Effector CD4-positive, alpha-beta T cell (primary cell): ENCODE measurements at regions not wholly inside any gene's neighbourhood (a gene's known extent, or its start where the extent isn't known, plus 50 kb on each side); places are given as distances from the start of the nearest gene placed in this dataset.

Source experiments
- DNase-seq: peaks from one replicate; pipeline ENCODE4 v3.0.0-alpha.2; 2020

DNA sequence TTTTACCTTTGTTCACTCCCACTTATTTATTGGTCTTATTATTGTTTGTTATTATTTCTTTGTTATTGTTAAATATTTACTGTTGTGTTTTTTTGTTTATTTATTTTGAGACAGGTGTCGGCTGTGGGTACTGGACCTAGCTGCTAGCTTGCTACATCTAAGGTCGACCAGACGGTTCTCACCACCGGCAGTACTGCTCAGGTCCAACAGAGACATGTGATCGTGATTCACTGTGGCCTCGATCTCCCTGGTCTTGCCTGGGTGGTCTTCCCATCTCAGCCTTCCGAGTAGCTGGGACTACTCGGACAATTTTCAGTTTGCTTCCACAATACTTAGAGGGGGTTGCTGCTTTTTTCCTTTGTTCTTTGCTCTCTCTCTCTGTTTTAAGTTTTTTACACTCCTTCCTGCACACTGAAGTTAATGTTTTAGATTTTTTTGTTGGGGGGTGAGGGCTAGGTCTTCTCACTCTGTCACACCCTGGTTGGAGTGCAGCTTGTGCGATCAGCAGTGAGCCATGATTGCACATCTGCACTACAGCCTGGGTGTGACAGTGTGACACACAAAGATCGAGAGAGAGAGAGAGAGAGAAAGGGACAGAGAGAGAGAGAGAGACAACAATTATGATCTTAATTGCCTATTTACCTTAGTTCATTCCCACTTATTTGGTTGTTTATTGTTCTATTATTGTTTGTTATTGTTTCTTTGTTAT lies 1432.4 kb downstream of the UQCRFS1 start:
- no peak for DNase-seq

DNA sequence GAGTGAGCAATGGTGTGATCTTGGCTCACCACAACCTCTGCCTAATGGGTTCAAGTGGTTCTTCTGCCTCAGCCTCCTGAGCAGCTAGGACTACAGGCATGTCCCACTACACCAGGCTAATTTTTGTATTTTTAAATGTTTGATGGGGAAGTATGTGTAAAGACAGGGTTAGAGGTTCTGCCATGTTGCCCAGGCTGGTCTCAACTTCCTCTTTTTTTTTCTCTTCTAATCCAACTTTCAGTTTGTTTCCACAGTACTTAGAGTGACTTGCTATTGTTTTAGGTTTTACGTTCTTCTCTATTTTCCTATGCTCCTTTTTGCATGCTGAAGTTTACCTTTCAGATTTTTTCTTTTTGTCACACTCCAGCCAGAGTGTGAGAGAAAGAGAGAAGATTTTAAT lies 1433.0 kb downstream of the UQCRFS1 start:
- no peak for DNase-seq

DNA sequence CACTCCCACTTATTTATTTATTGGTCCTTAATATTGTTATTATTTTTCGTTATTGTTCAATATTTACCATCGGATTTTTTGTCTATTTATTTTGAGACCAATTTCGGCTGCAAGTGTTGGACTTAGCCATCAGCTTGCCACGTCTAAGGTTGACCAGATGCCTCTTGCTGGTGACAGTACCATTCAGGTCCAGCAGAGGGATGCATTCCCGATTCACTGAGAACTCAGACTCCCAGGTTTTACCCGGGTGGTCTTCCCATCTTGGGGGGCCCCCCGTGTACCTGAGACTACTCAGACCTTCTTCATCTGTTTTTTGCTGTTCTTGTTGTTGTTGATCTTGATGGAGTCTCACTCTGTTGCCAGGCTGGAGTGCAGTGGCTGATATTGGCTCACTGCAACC lies 1435.2 kb downstream of the UQCRFS1 start:
- no peak for DNase-seq

DNA sequence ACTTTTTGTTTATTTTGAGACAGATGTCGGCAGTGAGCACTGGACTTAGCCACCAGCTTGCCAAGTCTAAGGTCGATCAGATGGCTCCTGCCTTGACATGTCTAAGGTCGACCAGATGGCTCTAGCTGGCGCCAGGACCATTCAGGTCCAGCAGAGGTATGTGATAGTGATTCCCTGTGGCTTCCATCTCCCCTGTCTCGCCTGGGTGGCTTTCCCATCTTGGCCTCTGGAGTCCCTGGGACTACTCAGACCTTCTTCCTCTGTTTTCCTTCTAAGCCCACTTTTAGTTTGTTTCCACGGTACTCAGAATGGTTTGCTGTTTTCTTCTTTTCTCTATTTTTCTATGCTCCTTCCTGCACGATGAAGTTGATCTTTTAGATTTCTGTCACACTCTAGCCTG lies 1435.7 kb downstream of the UQCRFS1 start:
- no peak for DNase-seq

DNA sequence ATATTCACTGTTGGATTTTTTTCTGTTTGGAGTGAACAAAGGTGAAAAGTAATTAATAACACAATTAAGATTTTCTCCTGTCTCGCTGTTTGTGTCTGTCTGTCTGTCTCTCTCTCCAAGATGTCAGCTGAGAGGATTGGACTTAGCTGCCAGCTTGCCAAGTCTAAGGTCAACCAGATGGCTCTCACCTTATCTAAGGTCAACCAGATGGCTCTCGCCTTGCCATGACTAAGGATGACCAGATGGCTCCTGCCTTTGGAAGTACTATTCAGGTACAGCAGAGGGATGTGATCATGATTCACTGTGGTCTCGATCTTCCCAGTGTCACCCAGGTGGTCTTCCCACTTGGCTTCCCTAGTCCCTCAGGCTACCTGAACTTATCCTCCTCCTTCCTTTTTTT lies 1436.4 kb downstream of the UQCRFS1 start:
- no peak for DNase-seq

DNA sequence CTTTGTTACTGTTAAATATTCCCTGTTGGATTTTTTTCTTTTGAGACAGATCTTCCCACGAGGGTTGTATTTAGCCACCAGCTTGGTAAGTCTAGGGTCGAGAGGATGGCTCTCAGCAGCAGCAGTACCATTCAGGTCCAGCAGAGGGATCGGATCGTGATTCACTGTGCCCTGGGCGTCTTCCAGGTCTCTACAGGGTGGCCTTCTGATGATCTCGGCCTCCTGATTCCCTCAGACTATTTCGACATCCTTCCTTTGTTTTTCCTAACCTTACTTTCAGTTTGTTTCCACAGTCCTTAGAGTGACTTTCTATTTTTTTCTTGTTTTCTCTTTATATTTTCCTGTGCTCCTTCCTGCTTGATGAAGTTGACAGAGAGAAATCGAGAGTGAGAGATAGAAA lies 1436.9 kb downstream of the UQCRFS1 start:
- no peak for DNase-seq

DNA sequence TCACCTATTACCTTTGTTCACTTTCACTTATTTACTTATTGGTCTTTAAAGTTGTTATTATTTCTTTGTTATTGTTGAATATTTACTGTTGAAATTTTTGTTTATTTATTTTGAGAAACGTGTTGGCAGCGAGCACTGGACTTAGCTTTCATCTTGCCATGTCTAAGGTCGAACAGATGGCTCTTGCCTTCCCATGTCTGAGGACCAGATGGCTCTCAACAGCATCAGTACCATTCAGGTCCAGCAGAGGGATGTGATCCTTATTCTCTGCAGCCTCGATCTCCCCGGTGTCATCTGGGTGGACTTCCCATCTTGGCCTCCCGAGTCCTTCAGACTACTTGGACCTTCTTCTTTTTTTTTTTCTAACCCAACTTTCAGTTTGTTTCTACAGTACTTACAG lies 1437.6 kb downstream of the UQCRFS1 start:
- DNase-seq, result no peak

DNA sequence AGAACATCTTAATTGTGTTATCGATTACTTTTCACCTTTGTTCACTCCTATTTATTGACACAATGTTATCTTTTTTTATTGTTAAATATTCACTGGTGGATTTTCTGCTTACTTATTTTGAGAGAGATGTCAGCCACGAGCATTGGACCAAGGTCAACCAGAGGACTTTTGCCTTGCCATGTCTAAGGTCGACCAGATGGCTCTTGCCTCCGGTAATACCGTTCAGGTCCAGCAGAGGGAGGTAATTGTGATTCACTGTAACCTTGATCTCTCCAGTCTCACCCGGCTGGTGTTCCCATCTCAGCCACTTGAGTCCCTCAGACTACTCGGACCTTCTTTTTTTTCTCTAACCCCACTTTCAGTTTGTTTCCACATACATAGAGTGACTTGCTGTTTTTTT lies 1438.1 kb downstream of the UQCRFS1 start:
- no peak for DNase-seq

DNA sequence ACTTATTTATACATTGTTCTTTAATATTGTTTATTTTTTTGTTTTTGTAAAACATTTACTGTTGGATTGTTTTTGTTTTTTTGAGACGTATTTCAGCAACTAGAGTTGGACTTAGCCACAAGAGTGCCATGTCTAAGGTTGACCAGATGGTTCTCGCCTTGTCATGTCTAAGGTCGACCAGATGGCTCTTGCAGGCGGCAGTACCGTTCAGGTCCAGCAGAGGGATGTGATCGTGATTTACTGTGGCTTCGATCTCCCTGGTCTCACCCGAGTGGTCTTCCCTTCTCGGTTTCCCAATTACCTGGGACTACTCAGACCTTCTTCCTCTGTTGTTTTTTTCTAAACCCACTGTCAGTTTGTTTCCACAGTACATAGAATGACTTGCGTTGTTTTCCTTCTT lies 1438.6 kb downstream of the UQCRFS1 start:
- DNase-seq, result no peak

DNA sequence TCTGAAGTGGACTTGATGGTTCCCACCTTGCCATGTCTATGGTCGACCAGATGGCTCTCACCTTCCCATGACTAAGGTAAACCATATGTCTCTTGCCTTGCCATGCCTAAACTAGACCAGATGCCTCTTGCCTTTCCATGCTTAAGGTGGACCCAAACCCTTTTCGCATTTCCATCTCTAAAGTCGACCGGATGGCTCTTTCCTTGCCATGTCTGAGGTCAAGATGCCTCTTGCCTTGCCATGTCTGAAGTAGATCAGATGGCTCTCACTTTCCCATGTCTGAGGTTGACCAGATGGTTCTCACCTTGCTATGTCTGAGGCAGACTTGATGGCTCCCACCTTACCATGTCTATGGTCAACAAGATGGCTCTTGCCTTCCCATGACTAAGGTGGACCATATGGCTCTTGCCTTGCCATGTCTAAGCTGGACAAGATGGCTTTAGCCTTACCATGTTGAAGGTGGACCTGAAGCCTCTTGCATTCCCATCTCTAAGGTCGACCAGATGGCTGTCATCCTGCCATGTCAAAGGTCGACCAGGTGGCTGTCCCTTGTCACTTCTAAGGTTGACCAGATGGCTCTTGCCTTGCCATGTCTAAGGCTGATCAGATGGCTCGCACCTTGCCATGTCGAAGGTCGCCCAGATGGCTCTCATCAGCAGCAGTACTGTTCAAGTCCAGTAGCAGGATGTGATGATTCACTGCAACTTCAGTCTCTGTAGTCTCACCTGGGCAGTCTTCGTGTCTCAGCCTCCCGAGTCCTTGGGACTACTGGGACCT lies 1439.4 kb downstream of the UQCRFS1 start:
- no peak for DNase-seq

DNA sequence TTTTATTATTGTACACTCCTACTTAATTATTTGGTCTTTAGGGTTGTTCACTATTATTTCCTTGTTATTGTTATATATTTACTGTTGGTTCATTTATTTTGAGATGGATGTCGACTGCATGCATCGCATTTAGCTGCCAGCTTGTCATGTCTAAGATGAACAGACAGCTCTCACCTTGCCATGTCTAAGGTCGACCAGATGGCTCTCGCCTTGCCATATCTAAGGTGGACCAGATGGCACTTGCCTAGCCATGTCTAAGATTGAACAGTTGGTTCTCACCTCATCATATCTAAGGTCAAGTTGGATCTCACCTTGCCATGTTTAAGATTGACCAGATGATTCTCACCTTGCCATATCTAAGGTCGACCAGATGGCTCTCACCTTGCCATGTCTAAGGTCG lies 1440.9 kb downstream of the UQCRFS1 start:
- no peak for DNase-seq

DNA sequence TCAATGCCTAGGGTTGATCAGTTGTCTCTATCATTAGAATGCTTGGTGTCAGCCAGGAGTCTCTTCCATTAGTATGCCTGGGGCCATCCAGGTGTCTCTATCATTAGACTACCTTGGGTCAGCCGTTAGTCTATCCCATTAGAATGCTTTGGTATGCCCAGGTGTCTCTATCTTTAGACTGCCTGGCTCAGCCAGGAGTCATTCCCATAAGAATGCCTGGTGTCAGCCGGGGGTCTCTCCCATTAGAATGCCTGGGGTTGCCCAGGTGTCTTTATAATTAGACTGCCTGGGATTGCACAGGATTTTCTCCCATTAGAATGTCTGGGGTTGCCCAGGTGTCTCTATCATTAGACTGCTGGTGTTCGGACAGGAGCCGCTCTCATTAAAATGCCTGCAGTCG lies 1442.9 kb downstream of the UQCRFS1 start:
- DNase-seq, result no peak

DNA sequence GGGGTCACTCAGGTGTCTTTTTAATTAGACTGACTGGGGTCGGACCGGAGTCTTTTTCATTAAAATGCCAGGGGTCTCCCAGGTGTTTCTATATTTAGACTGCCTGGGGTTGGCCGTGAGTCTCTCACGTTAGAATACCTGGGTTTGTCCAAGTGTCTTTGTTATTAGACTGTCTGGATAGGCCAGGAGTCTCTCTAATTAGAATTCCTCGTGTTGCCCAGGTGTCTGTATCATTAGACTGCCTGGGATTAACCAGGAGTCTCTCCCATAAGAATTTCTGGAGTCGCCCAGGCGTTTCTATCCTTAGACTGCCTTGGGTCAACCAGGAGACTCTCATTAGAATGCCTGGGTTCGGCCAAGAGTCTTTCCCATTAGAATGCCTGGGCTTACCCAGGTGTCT lies 1445.7 kb downstream of the UQCRFS1 start:
- DNase-seq, result no peak

DNA sequence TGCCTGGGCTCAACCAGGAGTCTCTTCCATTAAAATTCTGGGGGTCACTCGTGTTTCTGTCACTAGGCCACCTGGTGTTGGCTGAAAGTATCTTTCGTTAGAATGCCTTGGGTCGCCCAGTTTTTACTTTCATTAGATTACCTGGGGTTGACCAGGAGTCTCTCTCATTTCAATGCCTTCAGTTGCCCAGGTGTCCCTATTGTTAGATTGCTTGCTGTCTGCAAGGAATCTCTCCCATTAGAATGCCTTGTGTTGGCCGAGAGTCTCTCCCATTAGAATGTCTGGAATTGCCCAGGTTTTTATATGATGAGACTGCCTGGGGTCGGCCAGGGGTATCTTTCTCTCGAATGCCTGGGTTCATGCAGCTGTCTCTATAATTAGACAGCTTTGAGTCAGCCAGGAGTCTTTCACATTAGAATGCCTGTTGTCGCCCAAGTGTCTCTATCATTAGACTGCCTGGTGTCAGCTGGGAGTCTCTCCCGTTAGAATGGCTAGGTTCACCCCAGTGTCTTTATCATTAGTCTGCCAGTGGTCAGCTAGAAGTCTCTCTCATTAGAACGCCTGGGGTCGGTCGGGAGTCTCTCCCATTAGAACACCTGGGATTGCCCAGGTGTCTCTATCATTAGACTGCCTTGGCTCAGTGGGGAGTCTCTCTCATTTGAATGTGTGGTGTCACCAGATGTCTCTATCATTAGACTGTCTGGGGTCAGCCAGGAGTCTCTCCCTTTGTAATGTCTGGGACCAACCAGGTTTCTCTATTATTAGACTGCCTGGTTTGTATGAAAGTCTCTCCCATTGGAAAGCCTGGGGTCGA lies 1446.8 kb downstream of the UQCRFS1 start:
- no peak for DNase-seq

DNA sequence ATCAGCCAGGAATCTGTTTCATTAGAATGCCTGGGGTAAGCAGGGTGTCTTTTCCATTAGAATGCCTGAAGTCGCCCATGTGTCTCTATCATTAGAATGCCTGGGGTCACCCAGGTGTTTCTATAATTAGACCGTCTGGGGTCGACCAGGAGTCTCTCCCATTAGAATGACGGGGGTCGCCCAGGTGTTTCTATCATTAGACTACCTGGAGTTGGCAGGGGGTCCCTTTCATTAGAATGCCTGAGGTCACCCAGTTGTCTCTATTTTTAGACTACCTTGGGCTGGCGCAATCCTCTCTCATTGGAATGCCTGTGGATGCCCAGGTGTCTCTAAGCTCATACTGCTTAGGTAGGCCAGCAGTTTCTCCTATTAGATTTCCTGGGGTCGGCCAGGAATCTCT lies 1447.6 kb downstream of the UQCRFS1 start:
- no peak for DNase-seq

DNA sequence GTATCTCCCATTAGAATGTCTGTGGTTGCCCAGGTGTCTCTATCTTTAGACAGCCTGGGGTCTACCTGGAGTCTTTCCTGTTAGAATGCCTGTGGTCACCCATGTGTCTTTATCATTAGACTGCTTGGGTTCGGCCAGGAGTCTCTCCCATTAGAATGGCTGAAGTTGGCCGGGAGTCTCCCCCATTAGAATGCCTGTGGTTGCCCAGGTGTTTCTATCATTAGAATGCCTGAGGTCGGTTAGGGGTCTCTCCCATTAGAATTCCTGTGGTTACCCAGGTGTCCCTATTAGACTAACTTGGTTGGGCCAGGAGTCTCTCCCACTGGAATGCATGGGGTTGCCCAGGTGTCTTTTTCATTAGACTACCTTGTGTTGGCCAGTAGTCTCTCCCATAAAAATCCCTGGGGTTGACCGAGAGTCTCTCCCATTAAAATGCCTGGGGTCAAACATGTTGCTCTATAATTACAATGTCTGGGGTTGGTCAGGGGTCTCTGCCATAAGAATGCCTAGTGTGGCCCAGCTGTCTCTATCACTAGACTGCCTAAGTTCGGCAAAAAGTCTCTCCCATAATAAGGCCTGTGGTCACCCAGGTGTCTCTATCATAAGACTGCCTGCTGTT lies 1448.7 kb downstream of the UQCRFS1 start:
- DNase-seq, result no peak

DNA sequence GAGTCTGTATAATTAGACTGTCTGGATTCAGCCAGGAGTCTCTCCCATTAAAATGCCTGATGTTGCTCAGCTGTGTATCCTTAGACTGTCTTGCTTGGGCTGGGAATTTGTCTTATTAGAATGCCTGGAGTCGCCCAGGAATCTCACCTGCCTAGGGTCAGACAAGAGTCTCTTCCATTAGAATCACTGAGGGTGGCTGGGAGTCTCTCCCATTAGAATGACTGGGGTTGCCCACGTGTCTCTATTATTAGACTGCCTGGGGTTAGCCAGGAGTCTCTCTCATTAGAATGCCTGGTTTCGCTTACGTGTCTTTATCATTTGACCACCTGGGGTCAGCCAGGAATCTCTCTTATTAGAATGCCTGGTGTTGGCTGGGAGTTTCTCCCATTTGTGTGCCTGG lies 1450.0 kb downstream of the UQCRFS1 start:
- no peak for DNase-seq

DNA sequence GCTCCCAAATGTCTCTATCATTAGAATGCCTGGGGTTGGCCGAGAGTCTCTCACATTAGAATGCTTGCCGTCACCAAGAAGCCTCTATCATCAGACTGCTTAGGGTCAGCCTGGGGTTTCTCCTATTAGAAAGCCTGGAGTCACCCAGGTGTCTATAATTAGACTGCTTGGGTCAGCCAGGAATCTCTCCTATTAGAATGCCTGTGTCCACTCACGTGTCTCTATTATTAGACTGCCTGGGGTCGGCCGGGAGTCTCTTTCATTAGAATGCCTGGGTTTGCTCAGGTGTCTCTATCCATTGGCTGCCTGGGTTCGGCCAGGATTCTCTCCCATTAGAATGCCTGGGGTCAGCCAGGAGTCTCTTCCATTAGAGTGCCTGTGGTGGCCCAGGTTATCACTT lies 1453.1 kb downstream of the UQCRFS1 start:
- DNase-seq, result no peak

DNA sequence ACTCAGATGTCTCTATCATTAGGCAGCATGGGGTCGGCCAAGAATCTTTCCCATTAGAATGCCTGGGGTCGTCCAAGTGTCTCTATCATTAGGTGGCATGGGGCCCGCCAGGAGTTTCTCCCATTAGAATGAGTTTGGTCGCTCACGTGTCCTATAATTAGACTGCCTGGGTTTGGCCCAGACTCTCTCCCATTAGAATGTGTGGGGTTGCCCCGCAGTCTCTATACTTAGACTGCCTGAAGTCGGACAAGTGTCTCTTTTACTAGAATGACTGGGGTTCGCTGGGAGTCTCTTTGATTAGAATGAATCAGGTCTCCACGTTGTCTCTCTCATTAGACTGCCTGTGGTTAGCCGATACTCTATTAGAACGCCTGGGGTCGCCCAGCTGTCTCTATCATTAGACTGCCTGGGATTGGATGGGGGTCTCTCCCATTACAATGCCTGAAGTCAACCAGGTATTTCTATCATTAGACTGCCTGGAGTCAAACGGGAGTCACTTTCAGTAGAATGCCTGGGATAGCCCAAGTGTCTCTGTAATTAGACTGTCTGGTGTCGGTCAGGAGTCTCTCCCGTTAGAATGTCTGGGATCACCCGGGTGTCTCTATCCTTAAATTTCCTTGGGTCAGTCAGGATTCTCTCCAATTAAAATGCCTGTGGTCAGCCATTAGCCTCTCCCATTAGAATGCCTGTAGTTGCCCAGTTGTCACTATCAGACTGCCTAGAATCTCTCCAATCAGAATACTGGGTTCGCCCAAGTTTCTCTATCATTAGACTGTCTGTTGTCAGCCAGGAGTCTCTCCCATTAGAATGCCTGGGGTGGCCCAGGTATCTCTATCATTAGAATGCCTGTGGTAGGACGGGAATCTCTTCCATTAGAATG lies 1454.1 kb downstream of the UQCRFS1 start:
- DNase-seq, result no peak

DNA sequence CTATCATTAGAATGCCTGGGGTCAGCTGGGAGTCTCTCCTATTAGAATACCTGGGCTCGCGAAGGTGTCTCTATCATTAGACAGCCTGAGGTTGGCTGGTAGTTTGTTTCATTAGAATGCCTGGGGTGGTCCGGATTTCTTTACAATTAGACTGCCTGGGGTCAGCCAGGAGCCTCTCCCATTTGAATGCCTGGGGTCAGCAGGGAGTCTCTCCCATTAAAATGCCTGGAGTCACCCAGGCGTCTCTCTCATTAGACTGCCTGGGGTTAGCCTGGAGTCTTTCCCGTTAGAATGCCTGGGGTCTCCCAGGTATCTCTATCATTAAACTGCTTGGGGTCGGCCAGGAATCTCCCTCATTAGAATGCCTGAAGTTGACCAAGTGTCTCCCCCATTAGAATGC lies 1458.3 kb downstream of the UQCRFS1 start:
- no peak for DNase-seq

DNA sequence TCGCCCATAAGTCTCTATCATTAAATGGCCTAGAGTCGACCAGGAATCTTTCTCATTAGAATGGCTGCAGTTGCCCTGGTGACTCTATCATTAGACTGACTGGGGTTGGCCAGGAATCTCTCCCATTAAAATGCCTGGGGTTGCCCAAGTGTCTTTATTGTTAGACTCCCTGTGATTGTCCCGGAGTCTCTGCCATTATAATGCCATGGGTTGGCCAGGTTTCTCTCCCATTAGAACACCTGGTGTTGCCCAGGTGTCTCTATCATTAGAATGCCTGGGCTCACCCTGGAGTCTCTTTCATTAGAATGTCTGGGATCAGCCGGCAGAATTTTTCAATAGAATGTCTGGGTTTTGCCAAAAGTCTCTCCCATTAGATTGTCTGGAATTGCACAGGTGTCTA lies 1459.3 kb downstream of the UQCRFS1 start:
- no peak for DNase-seq

DNA sequence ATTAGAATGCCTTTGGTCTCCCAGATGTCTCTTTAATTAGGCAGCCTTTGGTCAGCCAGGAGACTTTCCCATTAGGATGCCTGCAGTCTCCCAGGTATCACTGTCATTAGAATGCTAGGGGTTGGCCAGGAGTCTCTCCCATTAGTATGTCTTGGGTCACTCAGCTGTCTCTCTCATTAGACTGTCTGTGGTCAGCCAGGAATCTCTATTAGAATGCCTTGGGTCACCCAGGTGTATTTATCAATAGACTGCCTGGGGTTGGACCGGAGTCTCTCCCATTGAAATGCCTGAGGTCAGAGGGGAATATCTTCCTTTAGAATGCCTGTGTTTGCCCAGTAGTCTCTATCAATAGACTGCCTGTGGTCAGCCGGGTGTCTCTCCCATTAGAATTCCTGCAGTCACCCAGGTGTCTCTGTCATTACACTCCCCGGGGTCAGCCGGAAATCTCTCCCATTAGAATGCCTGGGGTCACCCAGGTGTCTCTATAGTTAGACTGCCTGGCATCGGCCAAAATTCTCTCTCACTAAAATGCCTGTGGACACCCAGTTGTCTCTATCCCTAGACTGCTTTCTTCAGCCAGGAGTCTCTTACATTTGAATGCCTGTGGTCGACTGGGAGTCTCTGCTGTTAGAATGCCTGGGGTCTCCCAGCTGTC lies 1460.3 kb downstream of the UQCRFS1 start:
- DNase-seq, result no peak
